Renal cortical epithelial cell (primary cell): ENCODE measurements at regions not wholly inside any gene's neighbourhood (a gene's known extent, or its start where the extent isn't known, plus 50 kb on each side); places are given as distances from the start of the nearest gene placed in this dataset.

Experiments used
- DNase-seq: peaks from one replicate; pipeline ENCODE4 v3.0.0-alpha.2; 2011; ENCODE audit warnings: low read depth

GRCh38 chr1:193311226-193311948 lies 125.0 kb upstream of the B3GALT2 start:
- no peak for DNase-seq

- no peak for DNase-seq
Observed at GRCh38 chr1:193310564-193310963, 124.2 kb upstream of the B3GALT2 start.

- no peak for DNase-seq
Observed at GRCh38 chr1:193309936-193310475, 123.6 kb upstream of the B3GALT2 start.

GRCh38 chr1:193308438-193308837 lies 122.0 kb upstream of the B3GALT2 start:
- DNase-seq: no peak

- DNase-seq: no peak
Observed at GRCh38 chr1:193306430-193306829, 120.0 kb upstream of the B3GALT2 start.
